BLaER1 (cell line): ENCODE measurements at regions not wholly inside any gene's neighbourhood (a gene's known extent, or its start where the extent isn't known, plus 50 kb on each side); places are given as distances from the start of the nearest gene placed in this dataset.
A peak's percentile ranks its signal among the peaks of the same experiment; 100 is the strongest.
"Not testable (repeated sequence)": the region's sequence is repeated elsewhere in the genome, so short reads cannot be mapped to it uniquely, and the experiment has no call there.

ENCODE experiments used
- H3K27ac ChIP-seq: shearing (Covaris generic); formaldehyde crosslinking; 2 replicates; pipeline ENCODE4 v1.8.1; 2022
- H3K27me3 ChIP-seq: shearing (Covaris generic); formaldehyde crosslinking; 2 replicates; pipeline ENCODE4 v1.8.1; 2022
- H3K36me3 ChIP-seq: shearing (Covaris generic); formaldehyde crosslinking; 2 replicates; pipeline ENCODE4 v1.8.1; 2022
- H3K4me1 ChIP-seq: shearing (Covaris generic); formaldehyde crosslinking; 2 replicates; pipeline ENCODE4 v1.8.1; 2022
- H3K4me2 ChIP-seq: shearing (Covaris generic); formaldehyde crosslinking; 2 replicates; pipeline ENCODE4 v1.8.1; 2022
- H3K4me3 ChIP-seq: shearing (Covaris generic); formaldehyde crosslinking; 2 replicates; pipeline ENCODE4 v1.8.1; 2022
- H3K9ac ChIP-seq: shearing (Covaris generic); formaldehyde crosslinking; 2 replicates; pipeline ENCODE4 v1.8.1; 2022
- H3K9me3 ChIP-seq: shearing (Covaris generic); formaldehyde crosslinking; 2 replicates; pipeline ENCODE4 v1.8.1; 2022
- H4K20me1 ChIP-seq: shearing (Covaris generic); formaldehyde crosslinking; 2 replicates; pipeline ENCODE4 v1.8.1; 2022
- Cebpa-rat ChIP-seq: shearing (Covaris generic); IDR thresholded peaks from 2 replicates; pipeline ENCODE4 v1.8.1; 2022

DNA sequence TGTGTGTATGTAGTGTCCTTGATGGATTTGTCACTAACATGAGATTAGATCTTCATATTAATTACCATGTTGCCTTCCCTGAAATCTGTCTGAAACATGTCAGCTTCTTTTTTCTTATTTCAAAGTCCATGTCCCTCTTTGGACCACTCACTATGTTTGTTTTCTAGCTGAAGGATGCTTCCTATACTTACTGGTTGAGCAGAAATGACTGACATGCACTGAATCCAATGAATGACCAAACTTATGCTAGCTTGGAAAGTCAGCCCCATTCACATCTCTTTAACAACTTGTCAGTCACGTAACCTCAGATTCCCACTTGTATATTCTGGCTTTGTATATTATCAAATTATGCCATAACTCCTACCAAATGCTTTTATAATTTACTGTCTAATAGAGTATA lies 69.9 kb upstream of the STK39 start:
- Histone ChIP-seq H3K9me3 (peaks cover 12% of the 10 kb centered on the region), H3K4me2 (no peak overlapping the region), H3K9ac (no peak overlapping the region), H3K36me3 (no peaks in the 10 kb centered on the region), H3K27me3 (no peaks in the 10 kb centered on the region), H4K20me1 (no peaks in the 10 kb centered on the region), H3K4me1 (peaks cover 34% of the 10 kb centered on the region), H3K27ac (no peak overlapping the region), H3K4me3 (no peak overlapping the region)
- TF ChIP-seq Cebpa-rat: no peak

DNA sequence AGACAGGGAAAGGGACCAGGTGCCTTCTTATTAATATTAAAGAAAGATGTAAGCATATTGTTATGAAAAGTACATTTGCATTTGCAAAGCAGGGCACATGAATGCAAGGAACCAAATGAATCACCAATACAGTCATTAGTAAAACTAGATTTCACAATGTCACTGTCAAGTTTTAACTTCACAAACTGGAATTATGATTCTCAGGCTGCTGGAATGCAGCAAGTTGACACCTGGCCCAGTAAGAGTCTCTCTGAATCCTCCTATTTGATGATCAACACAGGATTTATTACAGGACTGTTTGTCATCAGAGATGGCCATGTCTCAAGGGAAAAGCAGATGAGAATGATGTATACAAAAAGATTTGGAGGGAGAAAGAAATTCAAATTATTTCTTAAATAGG lies 72.9 kb upstream of the STK39 start:
- no peak for TF ChIP-seq Cebpa-rat
- Histone ChIP-seq H3K4me1 (peaks cover 10% of the 10 kb centered on the region), H3K4me2 (no peak overlapping the region)

DNA sequence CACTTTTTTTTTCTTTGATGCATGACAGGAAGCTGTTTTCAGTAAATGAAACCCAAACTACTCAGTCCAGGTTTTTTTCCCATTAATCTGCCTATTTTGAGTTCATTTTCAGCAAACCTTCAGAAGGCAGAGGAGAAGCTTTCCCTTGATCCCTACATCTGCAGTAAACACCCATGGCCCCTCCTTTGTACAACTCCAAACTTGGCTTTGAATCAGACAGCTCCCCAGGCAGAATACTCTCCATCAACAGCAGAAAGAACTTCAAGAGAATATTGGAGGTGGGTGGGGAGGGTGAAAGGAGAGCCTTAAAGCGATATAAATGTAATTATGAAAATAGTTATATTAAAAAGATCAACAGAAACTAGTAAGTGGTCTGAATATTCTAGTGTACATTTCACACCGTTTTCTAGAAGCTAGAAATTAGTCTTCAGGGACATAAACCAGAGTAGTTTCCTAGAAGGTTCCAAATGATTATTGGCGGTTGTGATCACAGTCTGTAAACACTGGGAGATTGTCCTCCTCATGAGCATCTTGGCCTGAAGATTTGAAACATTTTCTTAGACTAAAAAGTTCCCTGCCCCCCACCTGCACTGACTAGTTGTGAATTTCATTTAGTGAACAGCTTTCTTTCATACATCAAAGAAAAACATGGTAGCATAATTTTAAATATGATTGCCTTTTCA lies 75.1 kb upstream of the STK39 start:
- no peak overlapping the region for H3K27ac ChIP-seq
- no peak for TF ChIP-seq Cebpa-rat
- no peaks in the 10 kb centered on the region for H4K20me1 ChIP-seq
- H3K36me3 ChIP-seq: no peaks in the 10 kb centered on the region
- no peak overlapping the region for H3K9ac ChIP-seq
- no peaks in the 10 kb centered on the region for H3K4me1 ChIP-seq
- peaks cover 7% of the 10 kb centered on the region; the same call in 1 of the 2 replicates for H3K9me3 ChIP-seq
- H3K4me3 ChIP-seq: no peak overlapping the region
- no peaks in the 10 kb centered on the region for H3K27me3 ChIP-seq
- H3K4me2 ChIP-seq: no peak overlapping the region

More for the DNA sequence above, 72.9 kb upstream of the STK39 start:
- H3K27me3 ChIP-seq: no peaks in the 10 kb centered on the region
- H3K9ac ChIP-seq: no peak overlapping the region
- no peak overlapping the region for H3K27ac ChIP-seq
- H3K4me3 ChIP-seq: no peak overlapping the region
- no peaks in the 10 kb centered on the region for H3K9me3 ChIP-seq
- H3K36me3 ChIP-seq: no peaks in the 10 kb centered on the region
- H4K20me1 ChIP-seq: no peaks in the 10 kb centered on the region

DNA sequence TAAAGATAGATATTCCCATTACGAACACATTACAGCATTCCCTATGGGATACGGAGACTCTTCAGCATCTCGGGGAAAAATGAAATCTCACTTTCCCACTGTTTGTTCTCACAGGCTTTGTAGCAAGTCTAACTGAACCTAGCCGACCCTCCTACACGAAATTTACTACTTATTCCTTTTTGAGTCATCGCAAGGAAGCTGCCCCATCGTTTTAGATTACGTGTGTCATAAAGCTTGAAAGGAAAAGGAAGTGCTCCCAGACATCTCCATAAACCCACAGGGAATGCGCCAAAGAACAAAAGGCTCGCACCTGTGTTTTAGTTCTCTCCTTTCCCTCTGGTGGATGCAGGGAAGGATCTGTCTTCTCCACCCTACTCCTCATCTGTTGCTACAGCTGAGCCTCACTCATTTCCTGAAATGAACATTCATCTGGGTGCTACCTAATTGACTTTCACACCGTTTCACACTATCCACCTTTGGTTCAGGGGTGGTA lies 76.2 kb upstream of the STK39 start:
- Histone ChIP-seq H3K9ac (no peak overlapping the region), H3K4me1 (no peaks in the 10 kb centered on the region), H4K20me1 (no peaks in the 10 kb centered on the region), H3K4me2 (no peak overlapping the region), H3K36me3 (no peaks in the 10 kb centered on the region), H3K9me3 (peaks cover 18% of the 10 kb centered on the region), H3K4me3 (no peak overlapping the region), H3K27ac (no peak overlapping the region), H3K27me3 (no peaks in the 10 kb centered on the region)
- TF ChIP-seq Cebpa-rat: no peak

DNA sequence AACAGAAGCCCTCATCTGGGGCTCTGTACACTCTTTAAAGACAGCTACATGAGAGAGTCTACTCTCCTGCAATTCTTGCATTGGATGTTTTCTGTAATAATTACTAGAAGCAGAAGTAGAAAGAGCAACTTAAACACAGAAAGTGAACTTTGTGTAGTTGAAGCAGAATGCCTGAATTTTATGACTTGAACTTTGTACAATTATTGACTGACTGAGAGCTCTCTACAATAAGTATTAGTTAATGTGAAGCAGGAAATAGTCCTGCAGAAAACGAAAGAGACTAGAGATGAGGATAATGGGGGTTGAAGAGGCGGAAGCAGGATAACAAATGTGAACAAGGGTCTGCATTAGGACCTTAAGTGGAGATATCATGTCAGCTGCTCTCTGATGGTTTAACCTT lies 79.2 kb upstream of the STK39 start:
- no peaks in the 10 kb centered on the region for H3K36me3 ChIP-seq
- no peak overlapping the region for H3K4me2 ChIP-seq
- no peaks in the 10 kb centered on the region for H3K27me3 ChIP-seq
- H4K20me1 ChIP-seq: no peaks in the 10 kb centered on the region
- H3K4me1 ChIP-seq: no peaks in the 10 kb centered on the region
- H3K9me3 ChIP-seq: peaks cover 48% of the 10 kb centered on the region
- H3K27ac ChIP-seq: no peak overlapping the region
- H3K4me3 ChIP-seq: no peak overlapping the region
- no peak overlapping the region for H3K9ac ChIP-seq
- no peak for TF ChIP-seq Cebpa-rat

DNA sequence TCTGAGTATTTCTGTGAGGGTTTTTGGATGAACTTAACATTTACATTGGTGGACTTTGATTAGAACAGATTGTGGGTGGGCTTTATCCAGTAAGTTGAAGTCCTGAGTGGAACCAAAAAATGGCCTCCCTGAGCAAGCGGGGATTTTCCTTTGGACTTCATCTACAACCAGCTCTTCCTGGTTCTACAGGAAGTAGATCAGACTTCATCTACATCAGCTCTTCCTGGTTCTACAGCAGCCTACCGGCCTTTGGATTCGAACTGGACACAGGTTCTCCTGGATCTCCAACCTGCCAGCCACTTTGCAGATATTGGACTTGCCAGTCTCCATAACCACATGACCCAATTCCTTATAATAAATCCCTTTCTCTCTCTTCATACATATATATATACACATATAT lies 79.9 kb upstream of the STK39 start:
- H3K27ac ChIP-seq: no peak overlapping the region
- no peaks in the 10 kb centered on the region for H4K20me1 ChIP-seq
- H3K36me3 ChIP-seq: no peaks in the 10 kb centered on the region
- no peaks in the 10 kb centered on the region for H3K27me3 ChIP-seq
- TF ChIP-seq Cebpa-rat: no peak
- no peaks in the 10 kb centered on the region for H3K4me1 ChIP-seq
- no peak overlapping the region for H3K4me2 ChIP-seq
- no peak overlapping the region for H3K4me3 ChIP-seq
- no peak overlapping the region for H3K9ac ChIP-seq
- H3K9me3 ChIP-seq: peaks cover 56% of the 10 kb centered on the region

DNA sequence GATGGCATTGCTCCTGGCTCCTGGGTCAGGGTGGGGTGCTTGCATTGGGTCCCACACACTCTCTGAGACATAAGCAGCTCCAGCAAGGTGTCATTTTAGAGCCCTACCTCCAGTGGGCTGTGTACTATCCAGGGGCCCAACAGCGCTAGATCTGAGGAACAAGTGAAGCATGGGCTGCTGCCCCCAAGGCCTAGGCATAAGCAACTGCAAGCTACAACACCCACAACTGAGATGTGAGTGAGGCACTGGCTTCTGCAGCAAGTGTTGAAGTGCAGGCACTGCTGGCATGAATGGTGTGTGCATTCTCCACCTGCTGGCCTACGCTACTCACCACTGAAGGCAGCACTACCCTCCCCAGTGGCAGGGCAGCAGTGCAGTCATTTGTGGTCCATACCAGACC lies 81.0 kb upstream of the STK39 start:
- Histone ChIP-seq H3K9ac (no peak overlapping the region), H3K4me3 (no peak overlapping the region), H3K4me1 (no peaks in the 10 kb centered on the region), H3K36me3 (no peaks in the 10 kb centered on the region), H3K27ac (no peak overlapping the region), H3K9me3 (peaks cover 56% of the 10 kb centered on the region), H3K4me2 (no peak overlapping the region), H3K27me3 (no peaks in the 10 kb centered on the region), H4K20me1 (no peaks in the 10 kb centered on the region)
- TF ChIP-seq Cebpa-rat: no peak

DNA sequence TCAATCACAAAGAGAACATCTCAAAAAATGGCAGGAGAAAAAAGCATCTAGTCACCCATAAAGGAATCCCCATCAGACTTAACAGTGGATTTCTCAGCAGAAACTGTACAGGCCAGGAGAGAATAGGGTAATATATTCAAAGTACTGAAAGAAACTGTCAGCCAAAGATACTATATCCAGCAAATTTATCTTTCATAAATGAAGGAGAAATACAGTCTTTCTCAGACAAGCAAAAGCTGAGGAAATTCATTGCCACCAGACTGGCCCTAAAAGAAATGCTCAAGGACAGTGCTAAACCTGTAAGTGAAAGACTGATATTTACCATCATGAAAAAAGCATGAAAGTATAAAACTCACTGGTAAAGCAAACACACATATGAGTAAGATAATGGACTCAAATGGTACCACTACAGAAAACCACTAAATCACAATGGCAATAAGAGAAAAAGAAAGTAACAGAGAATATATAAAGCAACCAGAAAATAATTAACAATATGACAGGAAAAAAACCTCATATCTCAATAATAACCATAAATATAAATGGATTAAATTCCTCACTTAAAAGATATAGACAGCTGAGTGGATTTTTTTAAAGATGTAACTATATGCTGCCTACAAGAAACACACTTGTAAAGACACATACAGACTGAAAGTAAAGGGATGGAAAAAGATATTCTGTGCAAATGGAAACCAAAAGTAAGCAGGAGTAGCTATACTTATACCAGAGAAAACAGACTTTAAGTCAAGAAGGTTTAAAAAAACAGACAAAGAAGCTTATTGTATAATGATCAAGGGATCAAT lies 83.4 kb upstream of the STK39 start:
- Histone ChIP-seq H3K4me3 (no peak overlapping the region), H3K9ac (no peak overlapping the region), H3K9me3 (peaks cover 56% of the 10 kb centered on the region), H3K27ac (no peak overlapping the region), H4K20me1 (no peaks in the 10 kb centered on the region), H3K4me2 (no peak overlapping the region), H3K27me3 (no peaks in the 10 kb centered on the region), H3K4me1 (peaks cover 6% of the 10 kb centered on the region), H3K36me3 (no peaks in the 10 kb centered on the region)
- no peak for TF ChIP-seq Cebpa-rat

DNA sequence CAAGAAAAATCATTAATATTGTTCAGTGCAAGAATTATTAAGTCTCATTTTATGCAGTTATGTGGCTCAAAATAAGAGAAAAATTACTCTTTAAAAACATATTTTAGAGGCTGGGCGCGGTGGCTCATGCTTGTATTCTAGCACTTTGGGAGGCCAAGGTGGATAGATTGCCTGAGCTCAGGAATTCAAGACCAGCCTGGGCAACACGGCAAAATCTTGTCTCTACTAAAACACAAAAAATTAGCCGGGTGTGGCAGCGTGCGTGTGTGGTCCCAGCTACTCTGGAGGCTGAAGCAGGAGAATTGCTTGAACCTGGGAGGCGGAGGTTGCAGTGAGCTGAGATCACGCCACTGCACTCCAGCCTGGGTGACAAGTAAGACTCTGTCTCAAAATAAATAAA lies 87.9 kb upstream of the STK39 start:
- not testable (repeated sequence) for H3K9ac ChIP-seq, H3K36me3 ChIP-seq, H3K27me3 ChIP-seq, H3K27ac ChIP-seq, H4K20me1 ChIP-seq, H3K4me3 ChIP-seq, H3K4me2 ChIP-seq
- Histone ChIP-seq H3K4me1 (peaks cover 24% of the 10 kb centered on the region), H3K9me3 (peaks cover 21% of the 10 kb centered on the region)

DNA sequence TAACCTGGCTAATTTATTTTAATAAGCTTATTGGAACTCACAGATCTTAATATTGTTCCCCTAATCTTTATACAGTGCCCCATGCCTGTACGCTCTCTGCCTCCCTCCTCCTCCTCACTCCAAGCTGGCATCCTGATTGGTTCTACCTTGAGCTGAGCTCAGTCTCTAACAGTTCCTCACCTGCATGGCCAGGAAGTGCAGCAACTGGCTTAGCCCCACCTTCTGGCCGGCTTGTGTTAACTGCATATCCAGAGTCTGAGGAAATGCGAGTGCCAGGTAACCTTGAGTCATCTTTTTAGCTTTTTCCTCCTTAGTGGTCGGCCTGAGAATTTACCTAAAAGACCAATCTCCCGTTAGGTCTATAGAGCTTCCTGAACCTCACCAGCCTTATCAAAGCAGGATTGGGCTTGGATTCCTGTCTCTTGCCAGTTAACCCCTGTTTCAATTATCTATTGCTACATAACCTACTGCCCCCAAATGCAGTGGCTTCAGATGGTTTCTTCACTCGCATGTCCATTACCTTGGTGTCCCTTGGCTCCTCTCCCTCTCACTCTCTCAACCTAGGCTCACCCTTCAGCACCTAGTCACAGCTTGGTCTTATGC lies 89.5 kb upstream of the STK39 start:
- peak overlapping the region; percentile 56; the same call in 1 of the 2 replicates for H3K27ac ChIP-seq
- H3K36me3 ChIP-seq: no peaks in the 10 kb centered on the region
- H3K9me3 ChIP-seq: peaks cover 5% of the 10 kb centered on the region
- no peaks in the 10 kb centered on the region for H3K27me3 ChIP-seq
- no peak for TF ChIP-seq Cebpa-rat
- no peak overlapping the region; the same call in 1 of the 2 replicates for H3K9ac ChIP-seq
- H4K20me1 ChIP-seq: no peaks in the 10 kb centered on the region
- peak overlapping the region; percentile 70 for H3K4me2 ChIP-seq
- H3K4me1 ChIP-seq: peaks cover 24% of the 10 kb centered on the region
- H3K4me3 ChIP-seq: no peak overlapping the region
